GM12865 (cell line): ENCODE measurements at regions not wholly inside any gene's neighbourhood (a gene's known extent, or its start where the extent isn't known, plus 50 kb on each side); places are given as distances from the start of the nearest gene placed in this dataset.

ENCODE experiments used
- DNase-seq: peaks from one replicate; pipeline ENCODE4 v3.0.0; 2010; ENCODE audit warnings: low read depth
- H3K4me3 ChIP-seq: 2 replicates; pipeline ENCODE4 v1.5.1; 2011; ENCODE audit warnings: mild to moderate bottlenecking, low read depth, low read length, control low read depth
- TF ChIP-seq, protein P1 (sequence below): IDR thresholded peaks from 2 replicates; pipeline ENCODE4 v1.5.1; 2011; ENCODE audit warnings: low read length, control low read depth, low read depth, inconsistent platforms; ENCODE audit not compliant: insufficient read depth; ENCODE audit errors: missing control alignments

- DNase-seq = no peak
- H3K4me3 ChIP-seq = no peak overlapping the region
- TF ChIP-seq, protein P1, sequence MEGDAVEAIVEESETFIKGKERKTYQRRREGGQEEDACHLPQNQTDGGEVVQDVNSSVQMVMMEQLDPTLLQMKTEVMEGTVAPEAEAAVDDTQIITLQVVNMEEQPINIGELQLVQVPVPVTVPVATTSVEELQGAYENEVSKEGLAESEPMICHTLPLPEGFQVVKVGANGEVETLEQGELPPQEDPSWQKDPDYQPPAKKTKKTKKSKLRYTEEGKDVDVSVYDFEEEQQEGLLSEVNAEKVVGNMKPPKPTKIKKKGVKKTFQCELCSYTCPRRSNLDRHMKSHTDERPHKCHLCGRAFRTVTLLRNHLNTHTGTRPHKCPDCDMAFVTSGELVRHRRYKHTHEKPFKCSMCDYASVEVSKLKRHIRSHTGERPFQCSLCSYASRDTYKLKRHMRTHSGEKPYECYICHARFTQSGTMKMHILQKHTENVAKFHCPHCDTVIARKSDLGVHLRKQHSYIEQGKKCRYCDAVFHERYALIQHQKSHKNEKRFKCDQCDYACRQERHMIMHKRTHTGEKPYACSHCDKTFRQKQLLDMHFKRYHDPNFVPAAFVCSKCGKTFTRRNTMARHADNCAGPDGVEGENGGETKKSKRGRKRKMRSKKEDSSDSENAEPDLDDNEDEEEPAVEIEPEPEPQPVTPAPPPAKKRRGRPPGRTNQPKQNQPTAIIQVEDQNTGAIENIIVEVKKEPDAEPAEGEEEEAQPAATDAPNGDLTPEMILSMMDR = no peak
Measured at GRCh38 chr2:71743995-71744675, 290.8 kb downstream of the DYSF start.

GRCh38 chr2:71742953-71743601 is 289.7 kb downstream of the DYSF start:
- DNase-seq = no peak
- TF ChIP-seq, protein P1 = no peak
- H3K4me3 ChIP-seq = no peak overlapping the region

- TF ChIP-seq, protein P1 = no peak
- no peak overlapping the region for H3K4me3 ChIP-seq
- DNase-seq = no peak
Measured at GRCh38 chr2:71736986-71737385, 283.6 kb downstream of the DYSF start.

DNA sequence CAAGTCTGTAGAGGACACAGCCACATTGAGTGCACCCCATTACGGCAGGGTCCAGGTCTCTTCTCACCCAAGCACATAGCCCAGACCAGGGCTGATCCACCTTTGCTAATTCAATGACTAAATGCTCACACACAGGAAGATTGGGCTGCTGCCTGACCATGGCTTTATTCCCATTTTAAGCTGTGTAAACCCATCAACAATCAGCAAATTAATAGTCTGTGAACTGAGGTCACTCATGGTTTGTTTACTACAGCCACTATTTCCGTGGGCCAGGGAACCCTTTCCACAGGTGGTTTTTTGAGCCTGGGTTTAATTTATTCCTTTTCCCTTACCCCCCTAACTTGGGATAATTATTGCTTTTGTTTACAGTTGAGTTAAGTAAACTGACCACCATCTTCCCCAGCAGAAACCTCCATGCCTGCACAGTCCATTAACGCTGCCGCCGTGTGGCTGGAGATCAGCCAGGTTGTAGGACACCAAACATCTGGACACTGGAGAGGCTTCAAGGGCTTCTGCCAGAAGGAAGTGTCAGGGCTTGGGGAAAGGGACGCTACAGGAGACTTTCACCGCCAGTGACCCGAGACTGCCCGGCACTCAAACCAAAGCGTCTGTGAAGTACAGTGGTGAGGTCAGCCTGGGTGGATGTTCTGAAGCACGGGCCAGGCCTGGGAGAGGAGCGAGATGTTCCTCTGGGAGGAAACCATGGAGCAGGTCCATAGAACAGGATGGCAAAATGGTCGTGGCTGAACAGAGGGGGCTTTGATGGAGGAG is 282.9 kb downstream of the DYSF start:
- TF ChIP-seq, protein P1 = no peak
- no peak overlapping the region for H3K4me3 ChIP-seq
- no peak for DNase-seq
